Hematopoietic multipotent progenitor cell treated with erythropoietin and hydrocortisone succinate and interleukin-3 and kit ligand, for 15 days (in vitro differentiated cells): ENCODE measurements at regions not wholly inside any gene's neighbourhood (a gene's known extent, or its start where the extent isn't known, plus 50 kb on each side); places are given as distances from the start of the nearest gene placed in this dataset.
A peak's percentile ranks its signal among the peaks of the same experiment; 100 is the strongest.
"Not testable (repeated sequence)": the region's sequence is repeated elsewhere in the genome, so short reads cannot be mapped to it uniquely, and the experiment has no call there.

Experiments used
- DNase-seq: peaks from one replicate; pipeline ENCODE4 v3.0.0-alpha.2; 2015; ENCODE audit warnings: low spot score

GRCh38 chr4:138113819-138114400, 128.2 kb downstream of the SLC7A11 start:
- DNase-seq, result no peak

- not testable (repeated sequence) for DNase-seq
Observed at GRCh38 chr4:138112890-138113289, 129.3 kb downstream of the SLC7A11 start.

GRCh38 chr4:138112389-138112788, 129.8 kb downstream of the SLC7A11 start:
- DNase-seq, result no peak

- DNase-seq, result no peak
Observed at GRCh38 chr4:138111462-138112000, 130.6 kb downstream of the SLC7A11 start.

GRCh38 chr4:138110815-138111214, 131.3 kb downstream of the SLC7A11 start:
- no peak for DNase-seq

GRCh38 chr4:138107023-138107422, 135.1 kb downstream of the SLC7A11 start:
- DNase-seq, result no peak

GRCh38 chr4:138105331-138105730, 136.8 kb downstream of the SLC7A11 start:
- no peak for DNase-seq

- DNase-seq, result no peak
Observed at GRCh38 chr4:138104284-138104680, 137.9 kb downstream of the SLC7A11 start.

GRCh38 chr4:138103597-138104283, 138.4 kb downstream of the SLC7A11 start:
- no peak for DNase-seq

- no peak for DNase-seq
Observed at GRCh38 chr4:138099385-138099784, 142.8 kb downstream of the SLC7A11 start.

- DNase-seq, result no peak
Observed at GRCh38 chr4:138097912-138098600, 144.1 kb downstream of the SLC7A11 start.

- DNase-seq, result no peak
Observed at GRCh38 chr4:138096384-138097062, 145.6 kb downstream of the SLC7A11 start.

GRCh38 chr4:138095378-138095777, 146.8 kb downstream of the SLC7A11 start:
- DNase-seq, result no peak

- no peak for DNase-seq
Observed at GRCh38 chr4:138092060-138092459, 150.1 kb downstream of the SLC7A11 start.

GRCh38 chr4:138090918-138091676, 151.1 kb downstream of the SLC7A11 start:
- DNase-seq, result no peak

- DNase-seq, result peak; percentile 63
Observed at GRCh38 chr4:138090150-138090917, 151.8 kb downstream of the SLC7A11 start.

- no peak for DNase-seq
Observed at GRCh38 chr4:138088449-138089208, 153.5 kb downstream of the SLC7A11 start.

GRCh38 chr4:138087066-138087719, 155.0 kb downstream of the SLC7A11 start:
- DNase-seq, result no peak

- no peak for DNase-seq
Observed at GRCh38 chr4:138086611-138087041, 155.5 kb downstream of the SLC7A11 start.
